Prostate gland (tissue), 2 donors: ENCODE measurements at regions not wholly inside any gene's neighbourhood (a gene's known extent, or its start where the extent isn't known, plus 50 kb on each side); places are given as distances from the start of the nearest gene placed in this dataset.

Experiments
- POLR2AphosphoS5 ChIP-seq: sonication (generic); formaldehyde crosslinking; IDR thresholded peaks from one replicate; pipeline ENCODE4 v1.6.1; 2017; ENCODE audit warnings: antibody characterized with exemption
- TF ChIP-seq, protein P1 (sequence below), 4 experiments: fragments of 200-600 bp in 2 of 4; fragments of 450-650 bp in 2 of 4; sonication (generic) in 2 of 4; IDR thresholded peaks; 1 replicate in 3 of 4; 2 replicates in 1 of 4; pipeline ENCODE4 v1.5.1; 2016 to 2019; ENCODE audit warnings: antibody characterized with exemption in 4 of 4, mild to moderate bottlenecking in 2 of 4, moderate library complexity in 2 of 4

DNA sequence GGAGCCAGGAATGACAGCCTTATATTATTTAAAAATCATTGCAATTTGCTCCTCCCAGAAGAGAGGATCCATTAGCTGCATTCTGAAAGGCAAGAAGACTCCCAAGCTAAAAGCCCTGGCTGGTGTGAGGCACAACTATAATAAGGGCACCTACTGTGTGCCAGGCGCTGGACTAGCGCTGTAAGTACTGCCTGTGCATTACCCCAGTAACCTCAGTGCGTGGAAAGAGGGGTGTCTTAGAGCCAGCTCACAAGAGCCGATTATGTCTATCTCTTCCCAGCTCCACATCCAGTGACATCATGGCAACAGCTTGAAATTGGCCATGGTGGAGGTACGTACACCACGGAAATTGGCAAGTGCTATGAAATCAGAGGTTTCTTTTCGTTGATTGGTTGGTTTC, 141.7 kb upstream of the IRF2BP2 start:
- no peak for TF ChIP-seq POLR2AphosphoS5
- TF ChIP-seq, protein P1, sequence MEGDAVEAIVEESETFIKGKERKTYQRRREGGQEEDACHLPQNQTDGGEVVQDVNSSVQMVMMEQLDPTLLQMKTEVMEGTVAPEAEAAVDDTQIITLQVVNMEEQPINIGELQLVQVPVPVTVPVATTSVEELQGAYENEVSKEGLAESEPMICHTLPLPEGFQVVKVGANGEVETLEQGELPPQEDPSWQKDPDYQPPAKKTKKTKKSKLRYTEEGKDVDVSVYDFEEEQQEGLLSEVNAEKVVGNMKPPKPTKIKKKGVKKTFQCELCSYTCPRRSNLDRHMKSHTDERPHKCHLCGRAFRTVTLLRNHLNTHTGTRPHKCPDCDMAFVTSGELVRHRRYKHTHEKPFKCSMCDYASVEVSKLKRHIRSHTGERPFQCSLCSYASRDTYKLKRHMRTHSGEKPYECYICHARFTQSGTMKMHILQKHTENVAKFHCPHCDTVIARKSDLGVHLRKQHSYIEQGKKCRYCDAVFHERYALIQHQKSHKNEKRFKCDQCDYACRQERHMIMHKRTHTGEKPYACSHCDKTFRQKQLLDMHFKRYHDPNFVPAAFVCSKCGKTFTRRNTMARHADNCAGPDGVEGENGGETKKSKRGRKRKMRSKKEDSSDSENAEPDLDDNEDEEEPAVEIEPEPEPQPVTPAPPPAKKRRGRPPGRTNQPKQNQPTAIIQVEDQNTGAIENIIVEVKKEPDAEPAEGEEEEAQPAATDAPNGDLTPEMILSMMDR (IDR thresholded peaks at IDR 0.05) = no peak
